ENCODE measurements at regions not wholly inside any gene's neighbourhood (a gene's known extent, or its start where the extent isn't known, plus 50 kb on each side); places are given as distances from the start of the nearest gene placed in this dataset.

- no peak for DNase-seq (ENCODE audit: low spot score)
- TF ChIP-seq, protein P1, sequence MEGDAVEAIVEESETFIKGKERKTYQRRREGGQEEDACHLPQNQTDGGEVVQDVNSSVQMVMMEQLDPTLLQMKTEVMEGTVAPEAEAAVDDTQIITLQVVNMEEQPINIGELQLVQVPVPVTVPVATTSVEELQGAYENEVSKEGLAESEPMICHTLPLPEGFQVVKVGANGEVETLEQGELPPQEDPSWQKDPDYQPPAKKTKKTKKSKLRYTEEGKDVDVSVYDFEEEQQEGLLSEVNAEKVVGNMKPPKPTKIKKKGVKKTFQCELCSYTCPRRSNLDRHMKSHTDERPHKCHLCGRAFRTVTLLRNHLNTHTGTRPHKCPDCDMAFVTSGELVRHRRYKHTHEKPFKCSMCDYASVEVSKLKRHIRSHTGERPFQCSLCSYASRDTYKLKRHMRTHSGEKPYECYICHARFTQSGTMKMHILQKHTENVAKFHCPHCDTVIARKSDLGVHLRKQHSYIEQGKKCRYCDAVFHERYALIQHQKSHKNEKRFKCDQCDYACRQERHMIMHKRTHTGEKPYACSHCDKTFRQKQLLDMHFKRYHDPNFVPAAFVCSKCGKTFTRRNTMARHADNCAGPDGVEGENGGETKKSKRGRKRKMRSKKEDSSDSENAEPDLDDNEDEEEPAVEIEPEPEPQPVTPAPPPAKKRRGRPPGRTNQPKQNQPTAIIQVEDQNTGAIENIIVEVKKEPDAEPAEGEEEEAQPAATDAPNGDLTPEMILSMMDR (IDR thresholded peaks at IDR 0.05; ENCODE audit: borderline replicate concordance, control extremely low read depth, extremely low read depth, insufficient read depth, missing control alignments): no peak
- in situ Hi-C loops (cut with MboI; ENCODE audit: low sequenced_read_pairs, unreplicated experiment): no loop called here
Measured at GRCh38 chr2:196353717-196354116, 182.3 kb upstream of the STK17B start.

- in situ Hi-C loops (cut with MboI; ENCODE audit: low sequenced_read_pairs, unreplicated experiment): no loop called here
- TF ChIP-seq, protein P1 (IDR thresholded peaks at IDR 0.05; ENCODE audit: borderline replicate concordance, control extremely low read depth, extremely low read depth, insufficient read depth, missing control alignments): no peak
- no peak for DNase-seq (ENCODE audit: low spot score)
Measured at GRCh38 chr2:196354186-196354585, 182.8 kb upstream of the STK17B start.

DNA sequence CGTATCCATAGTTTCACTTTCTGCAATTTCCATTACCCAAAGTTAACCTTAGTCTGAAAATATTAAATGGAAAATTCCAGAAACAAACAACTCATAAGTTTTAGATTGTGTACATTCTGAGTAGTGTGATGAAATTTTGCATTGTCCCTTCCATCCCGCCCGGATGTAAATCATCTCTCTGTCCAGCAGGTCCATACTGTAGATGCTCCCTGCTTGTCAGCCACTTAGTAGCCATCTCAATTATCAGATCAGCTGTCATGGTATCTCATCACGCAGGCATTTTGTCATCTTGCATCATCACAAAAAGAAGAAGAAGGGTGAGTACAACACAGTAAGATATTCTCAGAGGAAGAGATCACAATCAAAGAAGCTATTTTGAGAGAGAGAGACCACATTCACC lies 185.0 kb upstream of the STK17B start:
- DNase-seq (ENCODE audit: low spot score): no peak
- in situ Hi-C loops (cut with MboI; ENCODE audit: low sequenced_read_pairs, unreplicated experiment): no loop called here
- TF ChIP-seq, protein P1 (IDR thresholded peaks at IDR 0.05; ENCODE audit: borderline replicate concordance, control extremely low read depth, extremely low read depth, insufficient read depth, missing control alignments): no peak

GRCh38 chr2:196360650-196361049 lies 189.3 kb upstream of the STK17B start:
- TF ChIP-seq, protein P1 (IDR thresholded peaks at IDR 0.05; ENCODE audit: borderline replicate concordance, control extremely low read depth, extremely low read depth, insufficient read depth, missing control alignments): no peak
- in situ Hi-C loops (cut with MboI; ENCODE audit: low sequenced_read_pairs, unreplicated experiment): no loop called here

GRCh38 chr2:196361606-196362326 lies 190.4 kb upstream of the STK17B start:
- in situ Hi-C loops (cut with MboI; ENCODE audit: low sequenced_read_pairs, unreplicated experiment): no loop called here

More at GRCh38 chr2:196360650-196361049, 189.3 kb upstream of the STK17B start:
- no peak for DNase-seq (ENCODE audit: low spot score)

DNA sequence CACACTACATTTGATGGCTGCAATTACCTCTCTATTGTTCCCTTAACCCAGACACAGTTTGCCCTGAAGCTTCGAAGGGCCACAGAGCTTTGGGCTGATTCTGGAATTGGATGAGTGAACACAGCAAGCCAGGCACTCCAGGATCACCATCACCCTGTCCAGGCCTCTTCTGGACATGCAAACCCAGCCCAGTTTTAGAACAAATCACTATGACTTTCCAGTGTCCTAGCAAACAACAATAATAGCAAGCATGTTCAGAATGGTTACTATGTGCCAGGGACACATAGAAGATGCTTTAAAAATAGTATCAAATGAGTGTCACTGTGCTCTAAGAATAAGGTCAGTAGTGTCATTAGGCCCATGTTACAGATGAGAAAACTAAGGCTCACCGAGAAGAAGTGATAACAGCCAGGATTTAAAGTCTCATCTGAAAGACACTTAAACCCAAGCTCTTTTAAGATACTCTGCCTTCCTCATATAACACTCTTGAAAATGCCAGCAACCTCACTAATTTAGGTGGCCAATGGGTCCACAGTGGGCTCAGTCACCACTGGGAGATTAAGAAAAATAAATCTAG lies 191.7 kb upstream of the STK17B start:
- in situ Hi-C loops (cut with MboI; ENCODE audit: low sequenced_read_pairs, unreplicated experiment): no loop called here

More at GRCh38 chr2:196361606-196362326, 190.4 kb upstream of the STK17B start:
- DNase-seq (ENCODE audit: low spot score): no peak
- TF ChIP-seq, protein P1 (IDR thresholded peaks at IDR 0.05; ENCODE audit: borderline replicate concordance, control extremely low read depth, extremely low read depth, insufficient read depth, missing control alignments): no peak

More for the DNA sequence above, 191.7 kb upstream of the STK17B start:
- no peak for DNase-seq (ENCODE audit: low spot score)
- TF ChIP-seq, protein P1 (IDR thresholded peaks at IDR 0.05; ENCODE audit: borderline replicate concordance, control extremely low read depth, extremely low read depth, insufficient read depth, missing control alignments): no peak

Data from GM13976 (cell line).